ENCODE measurements at regions not wholly inside any gene's neighbourhood (a gene's known extent, or its start where the extent isn't known, plus 50 kb on each side); places are given as distances from the start of the nearest gene placed in this dataset.

- TF ChIP-seq POLR2A (IDR thresholded peaks at IDR 0.05) (no peak), CTCF (IDR thresholded peaks at IDR 0.05) (no peak), POLR2AphosphoS5 (IDR thresholded peaks at IDR 0.05) (no peak)
Measured at GRCh38 chr6:150773969-150774368, 91.5 kb upstream of the MTHFD1L start.
